PC-3 (cell line): ENCODE measurements at regions not wholly inside any gene's neighbourhood (a gene's known extent, or its start where the extent isn't known, plus 50 kb on each side); places are given as distances from the start of the nearest gene placed in this dataset.

Experiments used
- ATAC-seq: fragments of 200-7000 bp; cut with Tn5 transposase; 2 replicates; pipeline ENCODE4 v1.9.1; 2020; ENCODE audit warnings: mild to moderate bottlenecking, moderate library complexity
- BruUV-seq: library from RNA; stranded (reverse); fragments of 400-500 nt; replicated peaks from 2 replicates; lab custom pipeline; 2021; lab: Mats Ljungman, UMichigan
- CTCF ChIA-PET: fragments of 300-600 bp; sonication (Branson Sonifier 250); formaldehyde crosslinking; loops from one replicate; lab custom pipeline; 2022; ENCODE audit warnings: antibody characterized with exemption; lab: Charles Lee
- POLR2A ChIA-PET: fragments of 300-600 bp; sonication (Branson Sonifier 250); formaldehyde crosslinking; loops from one replicate; lab custom pipeline; 2022; ENCODE audit warnings: antibody characterized with exemption; ENCODE audit not compliant: unreplicated experiment; lab: Charles Lee
- DNase-seq: peaks from one replicate; pipeline ENCODE4 v3.0.0-alpha.2; 2015
- H2AFZ ChIP-seq: fragments of 300-600 bp; sonication (generic); 2 replicates; pipeline ENCODE4 v1.6.0; 2016; ENCODE audit warnings: antibody characterized with exemption, low read length
- H3F3A ChIP-seq: fragments of 300-600 bp; sonication (generic); one replicate; pipeline ENCODE4 v1.6.0; 2017; ENCODE audit warnings: antibody characterized with exemption, low read length, control low read depth, mild to moderate bottlenecking; ENCODE audit not compliant: unreplicated experiment
- H3K27ac ChIP-seq: fragments of 300-600 bp; sonication (generic); 2 replicates; pipeline ENCODE4 v1.5.1; 2016; ENCODE audit warnings: mild to moderate bottlenecking, low read length
- H3K27me3 ChIP-seq: fragments of 300-600 bp; sonication (generic); 2 replicates; pipeline ENCODE4 v1.6.1; 2016; ENCODE audit warnings: low read length, mixed read lengths
- H3K36me3 ChIP-seq: fragments of 300-600 bp; sonication (generic); 2 replicates; pipeline ENCODE4 v1.6.1; 2016; ENCODE audit warnings: low read depth, mixed run types, low read length, mixed read lengths
- H3K4me1 ChIP-seq: fragments of 300-600 bp; sonication (generic); 2 replicates; pipeline ENCODE4 v1.5.1; 2016; ENCODE audit warnings: low read length; ENCODE audit not compliant: insufficient read depth
- H3K4me2 ChIP-seq: fragments of 300-600 bp; sonication (generic); 2 replicates; pipeline ENCODE4 v1.6.0; 2016; ENCODE audit warnings: low read length
- H3K4me3 ChIP-seq: fragments of 300-600 bp; sonication (generic); 2 replicates; pipeline ENCODE4 v1.5.1; 2016; ENCODE audit warnings: mild to moderate bottlenecking, low read length, mixed read lengths
- H3K79me2 ChIP-seq: fragments of 300-600 bp; sonication (generic); 2 replicates; pipeline ENCODE4 v1.6.1; 2017; ENCODE audit warnings: low read length, mixed read lengths
- H3K9ac ChIP-seq: fragments of 300-600 bp; sonication (generic); 2 replicates; pipeline ENCODE4 v1.6.0; 2016; ENCODE audit warnings: mild to moderate bottlenecking, low read length
- H3K9me2 ChIP-seq: fragments of 300-600 bp; sonication (generic); replicated peaks from 2 replicates; pipeline ENCODE4 v1.6.1; 2016; ENCODE audit warnings: mixed run types, low read length, mixed read lengths
- H3K9me3 ChIP-seq: fragments of 300-600 bp; sonication (generic); 2 replicates; pipeline ENCODE4 v1.6.1; 2016; ENCODE audit warnings: low read length, mixed read lengths
- H4K20me1 ChIP-seq: fragments of 300-600 bp; sonication (generic); 2 replicates; pipeline ENCODE4 v1.6.1; 2016; ENCODE audit warnings: low read length, mixed read lengths
- CTCF ChIP-seq: fragments of 300-600 bp; sonication (generic); conservative IDR thresholded peaks from 2 replicates; pipeline ENCODE4 v1.5.1; 2017; ENCODE audit warnings: antibody characterized with exemption, low read depth, mild to moderate bottlenecking, low read length
- EZH2 ChIP-seq: fragments of 300-600 bp; sonication (generic); IDR thresholded peaks from one replicate; pipeline ENCODE4 v1.6.1; 2017; ENCODE audit warnings: antibody characterized with exemption, mild to moderate bottlenecking, low read length; ENCODE audit not compliant: unreplicated experiment
- EZH2phosphoT487 ChIP-seq: fragments of 300-600 bp; sonication (generic); IDR thresholded peaks from 2 replicates; pipeline ENCODE4 v1.6.1; 2018; ENCODE audit warnings: mild to moderate bottlenecking, antibody characterized with exemption, low read length, borderline replicate concordance
- intact Hi-C: fragments of 100-400 bp; cut with micrococcal nuclease; formaldehyde crosslinking; loops from 2 replicates; pipeline ENCODE4 v1.9.0; 2023

GRCh38 chr21:16194095-16194787 is 464.5 kb downstream of the USP25 start:
- Histone ChIP-seq H3F3A (no peaks in the 10 kb centered on the region), H3K27me3 (peaks cover 48% of the 10 kb centered on the region), H3K9me2 (no peaks in the 10 kb centered on the region), H3K4me2 (peak overlapping the region; percentile 74), H2AFZ (peak overlapping the region; percentile 62), H3K4me1 (no peaks in the 10 kb centered on the region), H3K9me3 (no peaks in the 10 kb centered on the region), H3K9ac (no peak overlapping the region), H3K4me3 (peak overlapping the region; percentile 48), H3K36me3 (no peaks in the 10 kb centered on the region), H3K79me2 (no peaks in the 10 kb centered on the region), H4K20me1 (no peaks in the 10 kb centered on the region), H3K27ac (peak overlapping the region; percentile 2; the same call in 1 of the 2 replicates)
- CTCF ChIA-PET = interaction anchor here (0.6 kb wide), 1 partner anchor 118 kb away, joined by 3 read pairs; no protein-coding TSS in a partner anchor
- POLR2A ChIA-PET = interaction anchor here (0.5 kb wide), 1 partner anchor 11 kb away, joined by 3 read pairs; no protein-coding TSS in a partner anchor
- TF ChIP-seq CTCF (no peak; the same call in 1 of the 2 replicates), EZH2 (no peak), EZH2phosphoT487 (no peak)
- ATAC-seq (peak; percentile 75), DNase-seq (peak; percentile 35)
- intact Hi-C loops = loop anchor here (2.0 to 5.0 kb wide), 3 partner anchors 73 to 137 kb away; no protein-coding TSS in a partner anchor
- no TSS peak for BruUV-seq

- no peaks in the 10 kb centered on the region for H3K36me3 ChIP-seq
- no peaks in the 10 kb centered on the region for H3F3A ChIP-seq
- DNase-seq (no peak), ATAC-seq (peak; percentile 30; the same call in 1 of the 2 replicates)
- no peaks in the 10 kb centered on the region for H4K20me1 ChIP-seq
- H3K4me1 ChIP-seq = no peaks in the 10 kb centered on the region
- peak overlapping the region; percentile 74 for H3K4me2 ChIP-seq
- peaks cover 48% of the 10 kb centered on the region for H3K27me3 ChIP-seq
- H3K4me3 ChIP-seq = peak overlapping the region; percentile 36; the same call in 1 of the 2 replicates
- ChIA-PET CTCF (interaction anchor here (0.5 kb wide), 1 partner anchor 113 kb away, joined by 3 read pairs; no protein-coding TSS in a partner anchor), POLR2A (no interaction called here)
- no peaks in the 10 kb centered on the region for H3K9me2 ChIP-seq
- H3K9ac ChIP-seq = peak overlapping the region; percentile 7; the same call in 1 of the 2 replicates
- H3K79me2 ChIP-seq = no peaks in the 10 kb centered on the region
- TF ChIP-seq EZH2 (no peak), EZH2phosphoT487 (no peak)
- H3K9me3 ChIP-seq = no peaks in the 10 kb centered on the region
- H3K27ac ChIP-seq = no peak overlapping the region
- BruUV-seq = no TSS peak
- H2AFZ ChIP-seq = peak overlapping the region; percentile 61
- intact Hi-C loops = loop anchor here (2.0 to 5.0 kb wide), 3 partner anchors 72 to 136 kb away; no protein-coding TSS in a partner anchor
Measured at GRCh38 chr21:16194788-16195537, 465.2 kb downstream of the USP25 start.

GRCh38 chr21:16195538-16195910 is 465.7 kb downstream of the USP25 start:
- Histone ChIP-seq H3K4me1 (no peaks in the 10 kb centered on the region), H4K20me1 (no peaks in the 10 kb centered on the region), H3K79me2 (no peaks in the 10 kb centered on the region), H2AFZ (no peak overlapping the region), H3K27me3 (peaks cover 48% of the 10 kb centered on the region), H3F3A (no peaks in the 10 kb centered on the region), H3K36me3 (no peaks in the 10 kb centered on the region), H3K9me2 (no peaks in the 10 kb centered on the region), H3K9me3 (no peaks in the 10 kb centered on the region), H3K4me2 (peak overlapping the region; percentile 74), H3K4me3 (peak overlapping the region; percentile 36; the same call in 1 of the 2 replicates), H3K9ac (peak overlapping the region; percentile 7; the same call in 1 of the 2 replicates), H3K27ac (no peak overlapping the region)
- ChIA-PET POLR2A (no interaction called here), CTCF (interaction anchor here (0.5 kb wide), 1 partner anchor 114 kb away, joined by 3 read pairs; no protein-coding TSS in a partner anchor)
- intact Hi-C loops = loop anchor here (2.0 kb wide), 2 partner anchors 111 to 135 kb away; no protein-coding TSS in a partner anchor
- TF ChIP-seq CTCF (no peak), EZH2 (no peak)
- DNase-seq (no peak), ATAC-seq (no peak; the same call in 1 of the 2 replicates)
- BruUV-seq = no TSS peak
